ENCODE measurements at regions not wholly inside any gene's neighbourhood (a gene's known extent, or its start where the extent isn't known, plus 50 kb on each side); places are given as distances from the start of the nearest gene placed in this dataset.

DNA sequence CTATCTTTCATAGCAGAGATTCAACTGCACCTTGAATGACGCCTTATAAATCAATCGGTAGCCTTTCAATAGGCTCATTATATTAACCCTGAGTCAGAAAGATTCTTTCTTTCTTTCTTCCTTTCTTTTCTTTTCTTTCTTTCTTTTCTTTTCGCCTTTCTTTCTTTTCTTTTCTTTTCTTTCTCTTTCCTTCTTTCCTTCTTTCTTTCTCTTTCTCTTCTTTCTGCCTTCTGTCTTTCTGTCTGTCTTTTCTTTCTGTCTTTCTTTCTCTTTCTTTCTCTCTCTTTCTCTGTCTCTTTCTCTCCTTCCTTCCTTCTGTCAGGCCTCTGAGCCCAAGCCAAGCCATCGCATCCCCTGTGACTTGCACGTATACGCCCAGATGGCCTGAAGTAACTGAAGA lies 86.0 kb upstream of the CLINT1 start:
- TF ChIP-seq, protein P1, sequence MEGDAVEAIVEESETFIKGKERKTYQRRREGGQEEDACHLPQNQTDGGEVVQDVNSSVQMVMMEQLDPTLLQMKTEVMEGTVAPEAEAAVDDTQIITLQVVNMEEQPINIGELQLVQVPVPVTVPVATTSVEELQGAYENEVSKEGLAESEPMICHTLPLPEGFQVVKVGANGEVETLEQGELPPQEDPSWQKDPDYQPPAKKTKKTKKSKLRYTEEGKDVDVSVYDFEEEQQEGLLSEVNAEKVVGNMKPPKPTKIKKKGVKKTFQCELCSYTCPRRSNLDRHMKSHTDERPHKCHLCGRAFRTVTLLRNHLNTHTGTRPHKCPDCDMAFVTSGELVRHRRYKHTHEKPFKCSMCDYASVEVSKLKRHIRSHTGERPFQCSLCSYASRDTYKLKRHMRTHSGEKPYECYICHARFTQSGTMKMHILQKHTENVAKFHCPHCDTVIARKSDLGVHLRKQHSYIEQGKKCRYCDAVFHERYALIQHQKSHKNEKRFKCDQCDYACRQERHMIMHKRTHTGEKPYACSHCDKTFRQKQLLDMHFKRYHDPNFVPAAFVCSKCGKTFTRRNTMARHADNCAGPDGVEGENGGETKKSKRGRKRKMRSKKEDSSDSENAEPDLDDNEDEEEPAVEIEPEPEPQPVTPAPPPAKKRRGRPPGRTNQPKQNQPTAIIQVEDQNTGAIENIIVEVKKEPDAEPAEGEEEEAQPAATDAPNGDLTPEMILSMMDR (conservative IDR thresholded peaks at IDR 0.05) = no peak
- no peak for TF ChIP-seq EZH2 (IDR thresholded peaks at IDR 0.05; ENCODE audit: low read depth)
- BruUV-seq (replicated peaks) = no TSS peak
- H3K9me2 ChIP-seq (ENCODE audit: insufficient read depth) = no peaks in the 10 kb centered on the region
- no peaks in the 10 kb centered on the region for H3F3A ChIP-seq (ENCODE audit: insufficient read depth, low read depth)
- H3K27me3 ChIP-seq (ENCODE audit: insufficient read depth, low read depth) = no peaks in the 10 kb centered on the region
- no peaks in the 10 kb centered on the region for H3K9me3 ChIP-seq (ENCODE audit: insufficient read depth, low read depth)
- H3K36me3 ChIP-seq (ENCODE audit: low read depth) = no peaks in the 10 kb centered on the region
- ChIA-PET POLR2A (ENCODE audit: unreplicated experiment) (no interaction called here), CTCF (no interaction called here)
- no peak overlapping the region for H3K27ac ChIP-seq
- H3K4me3 ChIP-seq = no peak overlapping the region
- no peaks in the 10 kb centered on the region for H3K4me1 ChIP-seq (replicated peaks; ENCODE audit: insufficient read depth)
- no peaks in the 10 kb centered on the region for H4K20me1 ChIP-seq (ENCODE audit: insufficient read depth)
- H3K4me2 ChIP-seq = no peak overlapping the region
- intact Hi-C loops (cut with micrococcal nuclease; ENCODE audit: unreplicated experiment) = loop anchor here (5.0 kb wide), 1 partner anchor 183 kb away; no protein-coding TSS in a partner anchor
- H3K79me2 ChIP-seq (ENCODE audit: low read depth) = no peaks in the 10 kb centered on the region
- DNase-seq = no peak
- no peak overlapping the region for H2AFZ ChIP-seq

DNA sequence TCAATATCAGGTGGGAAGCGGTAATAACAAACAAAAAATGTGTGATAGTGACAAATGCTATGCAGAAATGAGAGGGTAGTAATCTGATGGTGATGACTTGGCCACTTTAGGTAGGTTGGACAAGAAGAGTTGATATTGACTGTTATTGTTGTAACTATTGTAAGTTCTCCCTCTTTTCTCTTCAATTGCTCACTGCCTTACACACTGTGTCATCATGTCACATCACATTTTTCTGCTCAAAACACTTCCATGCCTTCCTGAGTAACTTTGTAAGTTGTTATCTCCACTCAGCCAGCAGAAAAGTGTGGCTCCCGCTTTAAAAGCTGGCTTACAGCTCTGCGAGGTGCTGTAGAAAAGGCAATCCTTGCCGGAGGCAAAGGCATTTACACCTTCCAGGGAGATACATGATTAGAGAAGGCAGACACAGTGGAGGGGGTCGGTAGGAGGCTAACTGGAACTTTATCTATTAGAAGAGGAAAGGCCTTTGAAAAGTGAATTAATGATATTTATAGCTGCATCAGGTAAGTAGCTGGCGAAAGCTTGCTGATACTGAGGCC lies 85.2 kb upstream of the CLINT1 start:
- TF ChIP-seq, protein P1 (conservative IDR thresholded peaks at IDR 0.05) = no peak
- TF ChIP-seq EZH2 (IDR thresholded peaks at IDR 0.05; ENCODE audit: low read depth) = no peak
- POLR2A ChIA-PET (ENCODE audit: unreplicated experiment) = no interaction called here

DNA sequence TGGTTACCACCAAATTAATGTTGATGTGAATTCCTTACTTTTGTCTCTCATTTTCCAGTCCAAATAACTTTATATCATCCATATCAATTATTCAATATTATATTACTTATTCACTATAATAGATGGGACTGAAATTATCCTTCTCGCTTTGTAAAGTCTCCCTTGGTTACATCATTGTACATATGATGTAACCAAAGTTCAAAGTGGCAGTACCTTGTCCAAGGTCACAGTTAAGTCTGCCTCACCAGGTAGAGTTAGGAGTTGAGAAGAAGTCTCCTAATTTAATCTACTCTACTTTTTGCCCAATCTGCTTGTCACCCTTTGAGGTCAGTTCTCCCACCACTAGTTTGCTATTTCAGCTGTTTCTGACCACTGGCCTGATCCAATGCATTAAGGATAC lies 83.7 kb upstream of the CLINT1 start:
- Histone ChIP-seq H3K79me2 (ENCODE audit: low read depth) (no peaks in the 10 kb centered on the region), H3K27me3 (ENCODE audit: insufficient read depth, low read depth) (no peaks in the 10 kb centered on the region), H3K9me3 (ENCODE audit: insufficient read depth, low read depth) (no peaks in the 10 kb centered on the region), H3K4me3 (no peak overlapping the region), H3K27ac (no peak overlapping the region), H3F3A (ENCODE audit: insufficient read depth, low read depth) (no peaks in the 10 kb centered on the region), H4K20me1 (ENCODE audit: insufficient read depth) (no peaks in the 10 kb centered on the region), H3K4me2 (no peak overlapping the region), H2AFZ (no peak overlapping the region), H3K4me1 (replicated peaks; ENCODE audit: insufficient read depth) (no peaks in the 10 kb centered on the region), H3K9me2 (ENCODE audit: insufficient read depth) (no peaks in the 10 kb centered on the region), H3K36me3 (ENCODE audit: low read depth) (no peaks in the 10 kb centered on the region)
- POLR2A ChIA-PET (ENCODE audit: unreplicated experiment) = no interaction called here
- intact Hi-C loops (cut with micrococcal nuclease; ENCODE audit: unreplicated experiment) = no loop called here
- BruUV-seq (replicated peaks) = no TSS peak
- no peak for DNase-seq
- TF ChIP-seq, protein P1 (conservative IDR thresholded peaks at IDR 0.05) = no peak
- TF ChIP-seq EZH2 (IDR thresholded peaks at IDR 0.05; ENCODE audit: low read depth) = no peak
- CTCF ChIA-PET = no interaction called here

More for the DNA sequence above, 85.2 kb upstream of the CLINT1 start:
- DNase-seq = no peak
- no peak overlapping the region for H3K4me2 ChIP-seq
- H3F3A ChIP-seq (ENCODE audit: insufficient read depth, low read depth) = no peaks in the 10 kb centered on the region
- H3K79me2 ChIP-seq (ENCODE audit: low read depth) = no peaks in the 10 kb centered on the region
- no peaks in the 10 kb centered on the region for H3K9me3 ChIP-seq (ENCODE audit: insufficient read depth, low read depth)
- H3K4me1 ChIP-seq (replicated peaks; ENCODE audit: insufficient read depth) = no peaks in the 10 kb centered on the region
- H3K36me3 ChIP-seq (ENCODE audit: low read depth) = no peaks in the 10 kb centered on the region
- CTCF ChIA-PET = no interaction called here
- H3K4me3 ChIP-seq = no peak overlapping the region
- no peaks in the 10 kb centered on the region for H3K27me3 ChIP-seq (ENCODE audit: insufficient read depth, low read depth)
- no peak overlapping the region for H2AFZ ChIP-seq
- no peaks in the 10 kb centered on the region for H4K20me1 ChIP-seq (ENCODE audit: insufficient read depth)
- no peak overlapping the region for H3K27ac ChIP-seq
- H3K9me2 ChIP-seq (ENCODE audit: insufficient read depth) = no peaks in the 10 kb centered on the region
- BruUV-seq (replicated peaks) = no TSS peak
- intact Hi-C loops (cut with micrococcal nuclease; ENCODE audit: unreplicated experiment) = no loop called here
